HepG2 (cell line): ENCODE measurements at regions not wholly inside any gene's neighbourhood (a gene's known extent, or its start where the extent isn't known, plus 50 kb on each side); places are given as distances from the start of the nearest gene placed in this dataset.

Experiments used
- AFF4 ChIP-seq: sonication (generic); formaldehyde crosslinking; IDR thresholded peaks from 2 replicates; pipeline ENCODE4 v1.4.0; 2020; ENCODE audit warnings: missing genetic modification reagents
- BCL6 ChIP-seq: IDR thresholded peaks from 2 replicates; pipeline ENCODE4 v1.6.1; 2016; ENCODE audit warnings: missing genetic modification reagents, missing compliant biosample characterization
- CCDC6 ChIP-seq: sonication (generic); formaldehyde crosslinking; IDR thresholded peaks from 2 replicates; pipeline ENCODE4 v1.8.1; 2022; ENCODE audit warnings: mild to moderate bottlenecking, missing genetic modification reagents, moderate library complexity
- CTCF ChIP-seq: sonication (generic); formaldehyde crosslinking; IDR thresholded peaks from 2 replicates; pipeline ENCODE4 v1.5.0; 2020; ENCODE audit warnings: mild to moderate bottlenecking, missing genetic modification reagents, moderate library complexity
- KLF12 ChIP-seq: sonication (generic); formaldehyde crosslinking; IDR thresholded peaks from 2 replicates; pipeline ENCODE4 v1.4.0; 2020; ENCODE audit warnings: missing genetic modification reagents, borderline replicate concordance
- MAFK ChIP-seq, 2 experiments: IDR thresholded peaks in 1 of 2; conservative IDR thresholded peaks in 1 of 2; 2 replicates each; pipeline ENCODE4 v1.6.1; 2011; ENCODE audit warnings: improper control_type of control experiment in 2 of 2, low read length in 2 of 2
- NRL ChIP-seq: sonication (generic); formaldehyde crosslinking; IDR thresholded peaks from 2 replicates; pipeline ENCODE4 v1.5.0; 2020; ENCODE audit warnings: missing genetic modification reagents, mild to moderate bottlenecking, moderate library complexity, borderline replicate concordance
- POLR2A ChIP-seq, 2 experiments: IDR thresholded peaks; 2 replicates each; pipeline ENCODE4 v1.6.1; 2011; ENCODE audit warnings: low read depth in 2 of 2, low read length in 2 of 2, mild to moderate bottlenecking in 1 of 2, moderate library complexity in 1 of 2; ENCODE audit not compliant: insufficient read depth in 1 of 2
- RNF2 ChIP-seq: fragments of 450-650 bp; conservative IDR thresholded peaks from 2 replicates; pipeline ENCODE4 v1.6.1; 2016; ENCODE audit warnings: low read depth
- SETDB1 ChIP-seq: sonication (generic); formaldehyde crosslinking; IDR thresholded peaks from 2 replicates; pipeline ENCODE4 v1.5.1; 2020; ENCODE audit warnings: missing genetic modification reagents, mild to moderate bottlenecking, borderline replicate concordance
- ZNF121 ChIP-seq: sonication (generic); formaldehyde crosslinking; IDR thresholded peaks from 2 replicates; pipeline ENCODE4 v1.5.0; 2020; ENCODE audit warnings: mild to moderate bottlenecking, missing genetic modification reagents
- ZNF589 ChIP-seq: sonication (generic); formaldehyde crosslinking; conservative IDR thresholded peaks from 2 replicates; pipeline ENCODE4 v1.8.0; 2022; ENCODE audit warnings: mild to moderate bottlenecking, moderate library complexity, missing genetic modification reagents
- ZNF784 ChIP-seq: sonication (generic); formaldehyde crosslinking; IDR thresholded peaks from 2 replicates; pipeline ENCODE4 v1.5.1; 2020; ENCODE audit warnings: missing genetic modification reagents, mild to moderate bottlenecking, borderline replicate concordance

GRCh38 chr7:51878865-51879264 lies 562.3 kb upstream of the COBL start:
- TF ChIP-seq ZNF784 (no peak), ZNF121 (no peak), AFF4 (CRISPR knock-in tag) (no peak), POLR2A (IDR thresholded peaks at IDR 0.05; ENCODE audit: insufficient read depth in 1 of 2, low read depth in 2 of 2, low read length in 2 of 2) (no peak), MAFK (conservative IDR thresholded peaks at IDR 0.05 in 1 of 2, IDR thresholded peaks at IDR 0.05 in 1 of 2; ENCODE audit: low read length in 2 of 2) (no peak), RNF2 (no peak), SETDB1 (no peak), CCDC6 (CRISPR knock-in tag) (no peak), BCL6 (no peak), ZNF589 (no peak), CTCF (no peak), KLF12 (CRISPR knock-in tag) (no peak), NRL (CRISPR knock-in tag) (no peak)
